IMR-90 (cell line): ENCODE measurements at regions not wholly inside any gene's neighbourhood (a gene's known extent, or its start where the extent isn't known, plus 50 kb on each side); places are given as distances from the start of the nearest gene placed in this dataset.

ENCODE experiments used
- POLR2A ChIP-seq: IDR thresholded peaks from 2 replicates; pipeline ENCODE4 v1.6.1; 2012; ENCODE audit warnings: mild to moderate bottlenecking, low read depth, low read length
- TF ChIP-seq, protein P1 (sequence below): conservative IDR thresholded peaks from 2 replicates; pipeline ENCODE4 v1.5.1; 2012; ENCODE audit warnings: mild to moderate bottlenecking, low read depth, low read length, improper control_type of control experiment

DNA sequence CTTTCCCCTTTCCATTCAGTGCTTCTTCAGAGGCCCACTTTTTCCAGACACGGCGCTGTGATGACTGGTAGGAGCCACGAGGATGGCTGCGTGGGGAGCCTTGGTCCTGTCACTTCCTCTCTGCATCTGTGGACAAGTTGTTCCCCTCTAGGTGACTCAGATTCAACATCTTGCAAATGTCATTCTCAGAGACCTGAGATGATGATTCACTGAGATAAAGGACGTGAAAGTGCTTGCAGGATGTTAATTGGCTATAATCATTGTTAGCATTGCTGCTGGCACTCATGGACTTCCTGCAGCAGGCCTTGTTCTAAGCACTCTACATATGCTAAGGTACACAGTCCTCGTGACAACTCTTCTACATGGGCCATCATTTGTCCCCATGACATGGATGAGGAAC lies 489.8 kb upstream of the ZMIZ1 start:
- TF ChIP-seq, protein P1, sequence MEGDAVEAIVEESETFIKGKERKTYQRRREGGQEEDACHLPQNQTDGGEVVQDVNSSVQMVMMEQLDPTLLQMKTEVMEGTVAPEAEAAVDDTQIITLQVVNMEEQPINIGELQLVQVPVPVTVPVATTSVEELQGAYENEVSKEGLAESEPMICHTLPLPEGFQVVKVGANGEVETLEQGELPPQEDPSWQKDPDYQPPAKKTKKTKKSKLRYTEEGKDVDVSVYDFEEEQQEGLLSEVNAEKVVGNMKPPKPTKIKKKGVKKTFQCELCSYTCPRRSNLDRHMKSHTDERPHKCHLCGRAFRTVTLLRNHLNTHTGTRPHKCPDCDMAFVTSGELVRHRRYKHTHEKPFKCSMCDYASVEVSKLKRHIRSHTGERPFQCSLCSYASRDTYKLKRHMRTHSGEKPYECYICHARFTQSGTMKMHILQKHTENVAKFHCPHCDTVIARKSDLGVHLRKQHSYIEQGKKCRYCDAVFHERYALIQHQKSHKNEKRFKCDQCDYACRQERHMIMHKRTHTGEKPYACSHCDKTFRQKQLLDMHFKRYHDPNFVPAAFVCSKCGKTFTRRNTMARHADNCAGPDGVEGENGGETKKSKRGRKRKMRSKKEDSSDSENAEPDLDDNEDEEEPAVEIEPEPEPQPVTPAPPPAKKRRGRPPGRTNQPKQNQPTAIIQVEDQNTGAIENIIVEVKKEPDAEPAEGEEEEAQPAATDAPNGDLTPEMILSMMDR: no peak
- no peak for TF ChIP-seq POLR2A
